PFSK-1 (cell line): ENCODE measurements at regions not wholly inside any gene's neighbourhood (a gene's known extent, or its start where the extent isn't known, plus 50 kb on each side); places are given as distances from the start of the nearest gene placed in this dataset.

Experiments
- FOXP2 ChIP-seq: optimal IDR thresholded peaks from 2 replicates; pipeline ENCODE3; 2011; ENCODE audit warnings: borderline replicate concordance, control low read depth, inconsistent platforms; ENCODE audit not compliant: insufficient read depth; ENCODE audit errors: extremely low read length, extremely low read depth
- POLR2AphosphoS5 ChIP-seq: IDR thresholded peaks from 2 replicates; pipeline ENCODE4 v1.6.1; 2012; ENCODE audit warnings: low read depth, mild to moderate bottlenecking, control low read depth, low read length, moderate library complexity
- REST ChIP-seq, 2 experiments: IDR thresholded peaks; 2 replicates each; pipeline versions ENCODE4 v1.6.1 to v1.8.0; 2011 to 2012; ENCODE audit warnings: low read depth in 2 of 2, low read length in 2 of 2, control low read depth in 1 of 2, inconsistent platforms in 1 of 2, mild to moderate bottlenecking in 1 of 2, moderate library complexity in 1 of 2; ENCODE audit not compliant: insufficient read depth in 1 of 2
- SIN3A ChIP-seq: IDR thresholded peaks from 2 replicates; pipeline ENCODE4 v1.6.1; 2012; ENCODE audit warnings: mild to moderate bottlenecking, low read length, moderate library complexity, borderline replicate concordance; ENCODE audit not compliant: insufficient read depth
- TAF1 ChIP-seq: IDR thresholded peaks from 2 replicates; pipeline ENCODE4 v1.6.1; 2012; ENCODE audit warnings: low read length, control low read depth, borderline replicate concordance; ENCODE audit not compliant: insufficient read depth

GRCh38 chr16:73290258-73290657, 242.3 kb upstream of the ZFHX3 start:
- TF ChIP-seq POLR2AphosphoS5 = no peak
- no peak for TF ChIP-seq REST (IDR thresholded peaks at IDR 0.05; ENCODE audit: insufficient read depth in 1 of 2, low read depth in 2 of 2, low read length in 2 of 2)
- TF ChIP-seq TAF1 = no peak

- TF ChIP-seq TAF1 (no peak), SIN3A (no peak), REST (IDR thresholded peaks at IDR 0.05; ENCODE audit: insufficient read depth in 1 of 2, low read depth in 2 of 2, low read length in 2 of 2) (no peak), FOXP2 (no peak), POLR2AphosphoS5 (no peak)
These were observed 241.3 kb upstream of the ZFHX3 start for GRCh38 chr16:73289232-73289631.

GRCh38 chr16:73288520-73288919, 240.6 kb upstream of the ZFHX3 start:
- no peak for TF ChIP-seq FOXP2
- no peak for TF ChIP-seq TAF1
- TF ChIP-seq REST (IDR thresholded peaks at IDR 0.05; ENCODE audit: insufficient read depth in 1 of 2, low read depth in 2 of 2, low read length in 2 of 2) = no peak
- TF ChIP-seq POLR2AphosphoS5 = no peak
- no peak for TF ChIP-seq SIN3A

- no peak for TF ChIP-seq POLR2AphosphoS5
- no peak for TF ChIP-seq TAF1
- no peak for TF ChIP-seq SIN3A
- TF ChIP-seq REST (IDR thresholded peaks at IDR 0.05; ENCODE audit: insufficient read depth in 1 of 2, low read depth in 2 of 2, low read length in 2 of 2) = no peak
- no peak for TF ChIP-seq FOXP2
These were observed 240.0 kb upstream of the ZFHX3 start for GRCh38 chr16:73287859-73288405.

- TF ChIP-seq POLR2AphosphoS5 (no peak), REST (IDR thresholded peaks at IDR 0.05; ENCODE audit: insufficient read depth in 1 of 2, low read depth in 2 of 2, low read length in 2 of 2) (no peak), FOXP2 (no peak), TAF1 (no peak), SIN3A (no peak)
These were observed 238.7 kb upstream of the ZFHX3 start for GRCh38 chr16:73286346-73287267.
